BJ (cell line): ENCODE measurements at regions not wholly inside any gene's neighbourhood (a gene's known extent, or its start where the extent isn't known, plus 50 kb on each side); places are given as distances from the start of the nearest gene placed in this dataset.

ENCODE experiments used
- CTCF ChIA-PET: fragments of 350-600 bp; formaldehyde crosslinking; extraction: SDS; loops from one replicate; lab custom pipeline; 2021; ENCODE audit warnings: antibody characterized with exemption, inconsistent platforms; lab: Yijun Ruan, JAX
- POLR2A ChIA-PET: fragments of 300-600 bp; sonication (Branson Sonifier 250); formaldehyde crosslinking; extraction: SDS; loops from one replicate; lab custom pipeline; 2021; ENCODE audit warnings: antibody characterized with exemption; lab: Charles Lee
- DNase-seq: peaks from one replicate; pipeline ENCODE4 v3.0.0-alpha.2; 2011; ENCODE audit warnings: low read depth
- H3K27me3 ChIP-seq: 2 replicates; pipeline ENCODE4 v1.6.0; 2011; ENCODE audit warnings: low read length; ENCODE audit not compliant: control insufficient read depth, insufficient read depth
- H3K36me3 ChIP-seq: 2 replicates; pipeline ENCODE4 v1.5.1; 2011; ENCODE audit warnings: low read length; ENCODE audit not compliant: control insufficient read depth, insufficient read depth
- H3K4me3 ChIP-seq: 2 replicates; pipeline ENCODE4 v1.5.1; 2011; ENCODE audit warnings: low read depth, mild to moderate bottlenecking, control low read depth, low read length
- TF ChIP-seq, protein P1 (sequence below): IDR thresholded peaks from 2 replicates; pipeline ENCODE4 v1.5.1; 2011; ENCODE audit warnings: low read depth, mild to moderate bottlenecking, control low read depth, inconsistent platforms, low read length, moderate library complexity; ENCODE audit not compliant: insufficient read depth

DNA sequence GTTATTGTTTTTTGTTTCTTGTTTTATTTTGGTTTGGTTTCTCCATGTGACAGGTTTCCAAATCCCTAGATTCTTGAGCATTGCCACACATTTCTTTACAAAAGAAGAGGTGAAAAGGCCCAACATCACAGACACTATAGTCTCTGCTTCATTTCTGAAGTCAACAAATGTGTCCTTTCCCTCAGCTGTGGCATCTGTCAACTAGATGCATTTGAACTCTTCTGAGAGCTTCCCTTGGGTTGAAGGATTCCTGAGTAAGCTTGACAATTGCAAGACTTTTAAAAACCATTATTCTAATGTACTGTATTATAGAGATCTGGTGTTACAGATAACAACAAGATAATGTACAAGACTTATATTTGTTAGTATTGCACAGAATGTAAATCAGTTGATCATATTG is 703.3 kb upstream of the PKDCC start:
- Histone ChIP-seq H3K27me3 (no peaks in the 10 kb centered on the region), H3K4me3 (no peak overlapping the region), H3K36me3 (no peaks in the 10 kb centered on the region)
- ChIA-PET POLR2A (no interaction called here), CTCF (no interaction called here)
- no peak for DNase-seq
- TF ChIP-seq, protein P1, sequence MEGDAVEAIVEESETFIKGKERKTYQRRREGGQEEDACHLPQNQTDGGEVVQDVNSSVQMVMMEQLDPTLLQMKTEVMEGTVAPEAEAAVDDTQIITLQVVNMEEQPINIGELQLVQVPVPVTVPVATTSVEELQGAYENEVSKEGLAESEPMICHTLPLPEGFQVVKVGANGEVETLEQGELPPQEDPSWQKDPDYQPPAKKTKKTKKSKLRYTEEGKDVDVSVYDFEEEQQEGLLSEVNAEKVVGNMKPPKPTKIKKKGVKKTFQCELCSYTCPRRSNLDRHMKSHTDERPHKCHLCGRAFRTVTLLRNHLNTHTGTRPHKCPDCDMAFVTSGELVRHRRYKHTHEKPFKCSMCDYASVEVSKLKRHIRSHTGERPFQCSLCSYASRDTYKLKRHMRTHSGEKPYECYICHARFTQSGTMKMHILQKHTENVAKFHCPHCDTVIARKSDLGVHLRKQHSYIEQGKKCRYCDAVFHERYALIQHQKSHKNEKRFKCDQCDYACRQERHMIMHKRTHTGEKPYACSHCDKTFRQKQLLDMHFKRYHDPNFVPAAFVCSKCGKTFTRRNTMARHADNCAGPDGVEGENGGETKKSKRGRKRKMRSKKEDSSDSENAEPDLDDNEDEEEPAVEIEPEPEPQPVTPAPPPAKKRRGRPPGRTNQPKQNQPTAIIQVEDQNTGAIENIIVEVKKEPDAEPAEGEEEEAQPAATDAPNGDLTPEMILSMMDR, result no peak

DNA sequence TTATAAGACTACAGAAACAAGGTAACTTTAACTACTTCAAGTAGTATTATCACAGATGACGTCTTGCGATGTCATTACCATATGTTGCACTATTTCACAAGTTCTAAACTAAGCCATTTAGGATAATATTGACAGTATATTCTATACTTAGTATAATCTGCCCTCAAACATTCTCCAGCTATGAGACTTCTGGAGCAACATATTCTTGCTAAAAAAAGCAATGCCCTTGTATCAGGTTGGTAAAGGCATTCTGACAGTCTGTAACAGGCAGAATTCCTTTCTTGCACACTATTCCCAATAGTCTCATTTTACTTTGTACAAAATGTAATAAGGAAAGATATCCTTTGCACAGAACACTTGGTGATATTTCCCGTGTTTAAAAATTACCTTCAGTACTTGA is 694.8 kb upstream of the PKDCC start:
- TF ChIP-seq, protein P1, result no peak
- Histone ChIP-seq H3K36me3 (no peaks in the 10 kb centered on the region), H3K4me3 (no peak overlapping the region), H3K27me3 (no peaks in the 10 kb centered on the region)
- DNase-seq, result no peak
- ChIA-PET CTCF (no interaction called here), POLR2A (no interaction called here)

DNA sequence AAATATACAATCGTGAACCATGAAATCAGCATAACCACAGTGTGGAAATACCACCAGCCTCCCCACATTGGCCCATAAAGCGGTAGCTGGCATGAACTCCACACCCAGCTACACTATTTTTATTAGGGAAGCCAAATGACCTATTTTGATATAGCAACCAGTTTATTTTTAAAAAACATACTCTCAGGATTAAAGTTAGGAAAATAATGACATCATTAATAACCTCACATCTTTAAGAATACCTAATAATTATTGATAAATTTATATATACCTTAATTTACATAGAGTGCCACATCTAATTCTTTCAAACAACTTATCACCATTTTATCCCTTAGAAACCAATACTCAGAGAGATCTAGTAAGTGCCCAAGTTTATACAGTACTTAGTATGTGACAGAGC is 692.0 kb upstream of the PKDCC start:
- ChIA-PET POLR2A (no interaction called here), CTCF (no interaction called here)
- Histone ChIP-seq H3K4me3 (no peak overlapping the region), H3K36me3 (no peaks in the 10 kb centered on the region), H3K27me3 (no peaks in the 10 kb centered on the region)
- DNase-seq, result no peak
- TF ChIP-seq, protein P1, result no peak

DNA sequence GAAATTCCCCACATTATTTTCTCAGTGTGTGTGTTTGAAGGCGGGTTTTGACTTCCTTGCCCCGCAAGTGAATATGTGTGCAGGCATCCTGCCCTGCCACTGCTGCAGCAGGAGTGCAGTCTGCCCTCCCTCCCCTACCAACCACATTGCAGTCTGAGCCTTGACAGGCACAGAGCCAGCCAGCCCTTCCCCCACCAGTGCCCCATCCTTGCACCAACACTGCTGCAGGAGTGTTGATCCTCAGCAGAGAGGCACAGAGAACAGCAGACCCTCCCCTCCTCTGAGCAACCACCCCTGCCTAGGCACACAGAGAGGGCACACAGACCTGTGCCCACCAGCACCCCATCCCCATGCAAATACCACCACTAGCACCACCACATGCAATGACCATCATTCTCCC is 683.0 kb upstream of the PKDCC start:
- Histone ChIP-seq H3K4me3 (no peak overlapping the region), H3K36me3 (no peaks in the 10 kb centered on the region), H3K27me3 (no peaks in the 10 kb centered on the region)
- no peak for DNase-seq
- CTCF ChIA-PET, result no interaction called here
- TF ChIP-seq, protein P1, result no peak
- POLR2A ChIA-PET, result no interaction called here

DNA sequence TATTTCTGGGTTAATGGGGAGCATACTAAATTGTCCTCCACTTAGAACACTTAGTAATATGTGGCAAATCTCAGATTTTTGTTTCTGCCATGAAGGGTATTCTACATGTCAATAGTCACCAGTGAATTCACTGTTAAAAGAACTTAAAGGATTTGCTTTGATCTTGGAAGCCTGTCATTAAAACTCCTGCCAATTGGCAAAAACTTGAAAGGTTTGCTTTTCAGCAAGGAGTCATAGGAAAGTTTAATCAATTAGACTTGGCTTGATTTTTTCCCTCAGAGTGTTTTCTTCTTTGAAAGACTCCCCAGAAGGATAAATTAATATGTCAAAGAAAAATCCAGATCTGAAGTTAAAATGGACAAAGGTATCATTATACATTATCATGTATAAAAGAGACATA is 671.9 kb upstream of the PKDCC start:
- no peak for DNase-seq
- POLR2A ChIA-PET, result no interaction called here
- no peak overlapping the region for H3K4me3 ChIP-seq
- TF ChIP-seq, protein P1, result no peak
- H3K27me3 ChIP-seq, result no peaks in the 10 kb centered on the region
- CTCF ChIA-PET, result no interaction called here
- no peaks in the 10 kb centered on the region for H3K36me3 ChIP-seq
